SK-N-SH (cell line): ENCODE measurements at regions not wholly inside any gene's neighbourhood (a gene's known extent, or its start where the extent isn't known, plus 50 kb on each side); places are given as distances from the start of the nearest gene placed in this dataset.

ENCODE experiments used
- ELF1 ChIP-seq: IDR thresholded peaks from 2 replicates; pipeline ENCODE4 v1.4.0; 2012
- MXI1 ChIP-seq: IDR thresholded peaks from 2 replicates; pipeline ENCODE4 v1.6.1; 2012; ENCODE audit warnings: mild to moderate bottlenecking, low read depth, low read length, improper control_type of control experiment
- RAD21 ChIP-seq: IDR thresholded peaks from 2 replicates; pipeline ENCODE4 v1.6.1; 2012; ENCODE audit warnings: mild to moderate bottlenecking, low read length
- TF ChIP-seq, protein P1 (sequence below): fragments of 200-600 bp; sonication (generic); IDR thresholded peaks from 2 replicates; pipeline ENCODE4 v1.6.1; 2017; ENCODE audit warnings: antibody characterized with exemption, mild to moderate bottlenecking, moderate library complexity
- TF ChIP-seq, protein P2 (sequence below): IDR thresholded peaks from 2 replicates; pipeline ENCODE4 v1.4.0; 2012; ENCODE audit warnings: low read depth, borderline replicate concordance
- TF ChIP-seq, protein P3 (sequence below): IDR thresholded peaks from 2 replicates; pipeline ENCODE4 v1.6.1; 2012; ENCODE audit warnings: mild to moderate bottlenecking, low read depth, low read length, moderate library complexity

DNA sequence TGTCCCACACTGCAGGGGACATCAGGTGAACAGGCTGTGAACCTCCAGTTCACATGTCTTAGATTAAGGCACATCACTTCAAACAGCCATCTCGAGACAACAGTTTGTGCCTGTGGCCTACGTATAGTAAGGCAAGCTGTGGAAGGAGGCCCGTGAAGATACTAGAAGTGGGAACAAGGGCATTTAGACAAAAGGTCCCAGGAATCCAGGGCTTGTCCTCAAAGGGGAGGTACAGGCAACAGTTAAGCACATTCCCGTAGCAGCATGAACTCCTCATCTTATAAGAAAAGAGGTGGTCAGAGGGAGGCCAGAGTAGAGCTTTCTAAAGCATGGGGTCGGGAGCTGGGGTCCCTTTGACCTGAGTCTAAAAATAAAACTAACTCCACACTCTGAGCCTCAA, 122.5 kb upstream of the TRPM3 start:
- TF ChIP-seq ELF1 (no peak), RAD21 (no peak), MXI1 (no peak)
- TF ChIP-seq, protein P1, sequence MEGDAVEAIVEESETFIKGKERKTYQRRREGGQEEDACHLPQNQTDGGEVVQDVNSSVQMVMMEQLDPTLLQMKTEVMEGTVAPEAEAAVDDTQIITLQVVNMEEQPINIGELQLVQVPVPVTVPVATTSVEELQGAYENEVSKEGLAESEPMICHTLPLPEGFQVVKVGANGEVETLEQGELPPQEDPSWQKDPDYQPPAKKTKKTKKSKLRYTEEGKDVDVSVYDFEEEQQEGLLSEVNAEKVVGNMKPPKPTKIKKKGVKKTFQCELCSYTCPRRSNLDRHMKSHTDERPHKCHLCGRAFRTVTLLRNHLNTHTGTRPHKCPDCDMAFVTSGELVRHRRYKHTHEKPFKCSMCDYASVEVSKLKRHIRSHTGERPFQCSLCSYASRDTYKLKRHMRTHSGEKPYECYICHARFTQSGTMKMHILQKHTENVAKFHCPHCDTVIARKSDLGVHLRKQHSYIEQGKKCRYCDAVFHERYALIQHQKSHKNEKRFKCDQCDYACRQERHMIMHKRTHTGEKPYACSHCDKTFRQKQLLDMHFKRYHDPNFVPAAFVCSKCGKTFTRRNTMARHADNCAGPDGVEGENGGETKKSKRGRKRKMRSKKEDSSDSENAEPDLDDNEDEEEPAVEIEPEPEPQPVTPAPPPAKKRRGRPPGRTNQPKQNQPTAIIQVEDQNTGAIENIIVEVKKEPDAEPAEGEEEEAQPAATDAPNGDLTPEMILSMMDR = no peak
- TF ChIP-seq, protein P2, sequence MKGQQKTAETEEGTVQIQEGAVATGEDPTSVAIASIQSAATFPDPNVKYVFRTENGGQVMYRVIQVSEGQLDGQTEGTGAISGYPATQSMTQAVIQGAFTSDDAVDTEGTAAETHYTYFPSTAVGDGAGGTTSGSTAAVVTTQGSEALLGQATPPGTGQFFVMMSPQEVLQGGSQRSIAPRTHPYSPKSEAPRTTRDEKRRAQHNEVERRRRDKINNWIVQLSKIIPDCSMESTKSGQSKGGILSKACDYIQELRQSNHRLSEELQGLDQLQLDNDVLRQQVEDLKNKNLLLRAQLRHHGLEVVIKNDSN = no peak
- TF ChIP-seq, protein P3, sequence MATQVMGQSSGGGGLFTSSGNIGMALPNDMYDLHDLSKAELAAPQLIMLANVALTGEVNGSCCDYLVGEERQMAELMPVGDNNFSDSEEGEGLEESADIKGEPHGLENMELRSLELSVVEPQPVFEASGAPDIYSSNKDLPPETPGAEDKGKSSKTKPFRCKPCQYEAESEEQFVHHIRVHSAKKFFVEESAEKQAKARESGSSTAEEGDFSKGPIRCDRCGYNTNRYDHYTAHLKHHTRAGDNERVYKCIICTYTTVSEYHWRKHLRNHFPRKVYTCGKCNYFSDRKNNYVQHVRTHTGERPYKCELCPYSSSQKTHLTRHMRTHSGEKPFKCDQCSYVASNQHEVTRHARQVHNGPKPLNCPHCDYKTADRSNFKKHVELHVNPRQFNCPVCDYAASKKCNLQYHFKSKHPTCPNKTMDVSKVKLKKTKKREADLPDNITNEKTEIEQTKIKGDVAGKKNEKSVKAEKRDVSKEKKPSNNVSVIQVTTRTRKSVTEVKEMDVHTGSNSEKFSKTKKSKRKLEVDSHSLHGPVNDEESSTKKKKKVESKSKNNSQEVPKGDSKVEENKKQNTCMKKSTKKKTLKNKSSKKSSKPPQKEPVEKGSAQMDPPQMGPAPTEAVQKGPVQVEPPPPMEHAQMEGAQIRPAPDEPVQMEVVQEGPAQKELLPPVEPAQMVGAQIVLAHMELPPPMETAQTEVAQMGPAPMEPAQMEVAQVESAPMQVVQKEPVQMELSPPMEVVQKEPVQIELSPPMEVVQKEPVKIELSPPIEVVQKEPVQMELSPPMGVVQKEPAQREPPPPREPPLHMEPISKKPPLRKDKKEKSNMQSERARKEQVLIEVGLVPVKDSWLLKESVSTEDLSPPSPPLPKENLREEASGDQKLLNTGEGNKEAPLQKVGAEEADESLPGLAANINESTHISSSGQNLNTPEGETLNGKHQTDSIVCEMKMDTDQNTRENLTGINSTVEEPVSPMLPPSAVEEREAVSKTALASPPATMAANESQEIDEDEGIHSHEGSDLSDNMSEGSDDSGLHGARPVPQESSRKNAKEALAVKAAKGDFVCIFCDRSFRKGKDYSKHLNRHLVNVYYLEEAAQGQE = no peak
